HTR-8/SVneo (cell line): ENCODE measurements at regions not wholly inside any gene's neighbourhood (a gene's known extent, or its start where the extent isn't known, plus 50 kb on each side); places are given as distances from the start of the nearest gene placed in this dataset.
A peak's percentile ranks its signal among the peaks of the same experiment; 100 is the strongest.
"Not testable (repeated sequence)": the region's sequence is repeated elsewhere in the genome, so short reads cannot be mapped to it uniquely, and the experiment has no call there.

Source experiments
- DNase-seq: peaks from one replicate; pipeline ENCODE4 v3.0.0; 2011; ENCODE audit warnings: low spot score, mixed read lengths; ENCODE audit not compliant: insufficient read length
- FAIRE-seq: peaks from 2 replicates; lab custom pipeline; 2011; peaks lifted over from hg19 to GRCh38; lab: Jason Lieb, UNC

DNA sequence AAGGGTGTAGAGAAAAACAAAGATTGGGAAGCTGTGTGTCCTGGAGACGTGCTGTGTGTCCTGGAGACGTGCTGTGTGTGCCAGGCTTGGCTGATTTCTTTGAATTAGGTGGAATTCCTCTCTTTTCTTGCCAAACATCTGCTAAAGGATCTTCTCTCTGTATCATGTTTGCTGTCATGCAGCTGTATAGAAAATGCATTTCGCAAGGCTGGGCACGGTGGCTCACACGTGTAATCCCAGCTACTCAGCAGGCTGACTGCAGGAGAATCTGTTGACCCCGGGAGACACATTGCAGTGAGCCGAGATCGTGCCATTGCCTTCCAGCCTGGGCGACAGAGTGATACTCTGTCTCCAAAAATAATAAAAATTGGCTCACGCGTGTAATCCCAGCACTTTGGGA is 187.0 kb downstream of the CRLF2 start:
- DNase-seq, result no peak
- no peak for FAIRE-seq

DNA sequence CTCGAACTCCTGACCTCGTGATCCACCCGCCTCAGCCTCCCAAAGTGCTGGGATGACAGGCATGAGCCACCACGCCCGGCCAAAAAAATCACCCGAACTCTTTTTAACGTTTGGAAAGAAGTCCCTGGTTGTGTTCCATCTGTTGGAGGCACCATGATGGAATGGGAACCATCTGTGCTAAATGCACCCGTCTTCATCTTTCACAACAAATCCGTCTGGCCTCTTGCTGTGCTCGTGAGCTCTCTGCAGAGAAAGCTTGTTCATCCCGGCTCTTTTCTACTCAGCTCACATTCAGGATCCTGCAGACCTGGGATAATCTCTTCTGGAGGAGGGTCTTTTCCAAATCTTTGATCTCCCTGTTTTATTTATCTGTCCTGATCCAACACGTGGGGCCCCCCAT is 188.8 kb downstream of the CRLF2 start:
- FAIRE-seq (no peak), DNase-seq (no peak)

DNA sequence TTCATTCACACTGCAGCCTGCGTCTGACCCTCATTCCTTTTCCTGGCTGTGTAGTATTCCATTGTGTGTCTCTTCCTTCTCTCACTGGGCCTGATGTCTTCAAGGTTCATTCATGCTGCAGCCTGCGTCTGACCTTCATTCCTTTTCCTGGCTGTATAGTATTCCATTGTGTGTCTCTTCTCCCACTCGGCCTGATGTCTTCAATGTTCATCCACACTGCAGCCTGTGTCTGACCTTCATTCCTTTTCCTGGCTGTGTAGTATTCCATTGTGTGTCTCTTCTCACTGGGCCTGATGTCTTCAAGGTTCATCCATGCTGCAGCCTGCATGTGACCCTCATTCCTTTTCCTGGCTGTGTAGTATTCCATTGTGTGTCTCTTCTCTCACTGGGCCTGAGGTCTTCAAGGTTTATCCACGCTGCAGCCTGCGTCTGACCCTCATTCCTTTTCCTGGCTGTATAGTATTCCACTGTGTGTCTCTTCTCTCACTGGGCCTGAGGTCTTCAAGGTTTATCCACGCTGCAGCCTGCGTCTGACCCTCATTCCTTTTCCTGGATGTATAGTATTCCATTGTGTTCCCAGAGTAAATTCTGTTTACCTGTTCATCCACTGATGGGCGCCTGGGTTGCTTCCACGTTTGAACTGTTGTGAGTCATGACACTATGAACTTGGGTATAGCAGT is 191.0 kb downstream of the CRLF2 start:
- FAIRE-seq, result peak; percentile 28
- DNase-seq, result not testable (repeated sequence)

DNA sequence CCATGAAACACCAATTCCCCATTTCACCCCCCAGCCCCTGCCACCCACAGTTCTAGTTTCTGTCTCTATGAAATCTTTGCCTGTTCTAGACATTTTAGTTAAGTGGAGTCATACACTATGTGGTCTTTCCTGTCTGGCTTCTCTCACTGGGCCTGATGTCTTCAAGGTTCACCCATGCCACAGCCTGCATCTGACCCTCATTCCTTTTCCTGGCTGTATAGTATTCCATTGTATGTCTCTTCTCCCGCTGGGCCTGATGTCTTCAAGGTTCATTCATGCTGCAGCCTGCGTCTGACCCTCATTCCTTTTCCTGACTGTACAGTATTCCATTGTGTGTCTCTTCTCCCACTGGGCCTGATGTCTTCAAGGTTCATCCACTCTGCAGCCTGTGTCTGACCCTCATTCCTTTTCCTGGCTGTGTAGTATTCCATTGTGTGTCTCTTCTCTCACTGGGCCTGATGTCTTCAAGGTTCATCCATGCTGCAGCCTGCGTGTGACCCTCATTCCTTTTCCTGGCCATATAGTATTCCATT is 191.7 kb downstream of the CRLF2 start:
- FAIRE-seq (no peak), DNase-seq (no peak)

DNA sequence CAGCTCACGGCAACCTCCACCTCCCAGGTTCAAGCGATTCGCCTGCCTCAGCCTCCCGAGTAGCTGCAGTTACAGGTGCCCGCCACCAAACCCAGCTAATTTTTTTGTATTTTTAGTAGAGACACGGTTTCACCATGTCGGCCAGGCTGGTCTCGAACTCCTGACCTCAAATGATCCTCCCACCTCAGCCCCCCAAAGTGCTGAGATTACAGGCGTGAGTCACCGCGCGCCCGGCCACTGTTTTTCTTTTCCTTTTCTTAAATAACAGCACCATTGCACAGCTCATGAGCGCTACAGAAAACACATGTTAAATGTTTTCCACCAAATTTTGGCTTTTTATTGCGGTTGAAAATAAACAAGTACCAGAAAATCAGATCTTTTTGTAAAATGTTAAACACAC is 195.5 kb downstream of the CRLF2 start:
- not testable (repeated sequence) for FAIRE-seq, DNase-seq

DNA sequence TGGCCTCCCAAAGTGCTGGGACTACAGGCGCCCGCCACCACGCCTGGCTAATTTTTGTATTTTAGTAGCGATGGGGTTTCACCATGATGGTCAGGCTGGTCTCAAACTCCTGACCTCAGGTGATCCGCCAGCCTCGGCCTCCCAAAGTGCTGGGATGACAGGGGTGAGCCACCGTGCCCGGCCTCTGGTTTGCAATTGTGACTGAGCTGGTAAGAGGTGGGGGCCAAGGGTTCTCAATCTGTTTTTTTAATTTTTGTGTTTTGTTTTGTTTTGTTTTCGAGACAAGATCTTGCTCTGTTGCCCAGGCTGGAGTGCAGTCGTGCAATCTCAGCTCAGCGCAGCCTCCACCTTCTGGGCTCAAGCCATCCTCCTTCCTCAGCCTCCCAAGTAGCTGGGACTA is 196.2 kb downstream of the CRLF2 start:
- FAIRE-seq, DNase-seq: not testable (repeated sequence)

DNA sequence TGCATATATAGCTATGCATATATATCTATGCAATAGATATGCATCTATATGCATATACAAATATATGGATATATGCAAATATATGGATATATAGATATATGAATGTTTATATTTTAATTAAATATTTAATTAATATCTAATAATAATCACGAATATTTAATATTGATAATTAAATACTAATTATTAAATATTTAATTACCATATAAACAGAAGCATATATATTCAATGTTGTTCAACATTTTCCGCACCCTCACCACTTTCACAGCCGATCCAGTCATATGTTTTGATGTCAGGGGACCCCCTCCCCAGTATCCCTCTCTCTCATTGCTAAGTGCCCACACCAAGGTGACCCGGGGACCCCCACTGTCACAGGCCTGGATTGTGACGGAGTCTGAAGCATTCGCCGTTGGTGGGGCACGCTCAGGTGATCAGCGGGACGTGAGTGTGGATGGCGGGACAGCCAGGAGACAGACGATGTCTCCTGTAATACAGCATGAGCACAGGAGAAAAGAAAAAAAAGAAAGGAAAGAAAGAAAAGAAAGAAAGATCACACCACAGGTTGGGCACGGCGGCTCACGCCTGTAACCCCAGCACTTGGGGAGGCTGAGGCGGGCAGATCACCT is 199.7 kb downstream of the CRLF2 start:
- no peak for FAIRE-seq
- DNase-seq, result no peak

DNA sequence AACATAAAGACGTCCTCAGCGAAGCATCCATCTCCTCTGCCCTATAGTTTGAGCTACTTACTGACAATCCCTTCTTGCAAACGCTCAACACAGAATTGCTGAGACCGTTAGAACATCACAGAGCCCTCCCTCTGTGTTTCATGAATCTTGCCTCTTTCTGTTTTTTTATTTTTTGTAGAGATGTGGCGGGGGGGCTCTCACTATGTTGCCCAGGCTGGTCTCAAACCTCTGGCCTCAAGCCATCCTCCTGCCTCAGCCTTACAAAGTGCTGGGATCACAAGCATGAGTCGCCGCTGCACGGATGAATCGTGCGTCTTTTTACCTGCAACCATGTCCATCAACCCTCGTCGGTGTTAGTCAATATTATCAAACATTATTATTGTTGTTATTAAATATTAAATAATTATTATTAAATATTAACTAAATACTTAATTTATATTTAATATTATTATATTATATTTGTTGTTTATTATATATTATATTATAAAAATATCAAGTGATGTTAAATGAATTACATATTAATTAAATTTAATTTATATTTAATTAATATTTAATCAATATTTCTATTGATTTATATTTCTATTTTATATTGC is 200.7 kb downstream of the CRLF2 start:
- no peak for DNase-seq

DNA sequence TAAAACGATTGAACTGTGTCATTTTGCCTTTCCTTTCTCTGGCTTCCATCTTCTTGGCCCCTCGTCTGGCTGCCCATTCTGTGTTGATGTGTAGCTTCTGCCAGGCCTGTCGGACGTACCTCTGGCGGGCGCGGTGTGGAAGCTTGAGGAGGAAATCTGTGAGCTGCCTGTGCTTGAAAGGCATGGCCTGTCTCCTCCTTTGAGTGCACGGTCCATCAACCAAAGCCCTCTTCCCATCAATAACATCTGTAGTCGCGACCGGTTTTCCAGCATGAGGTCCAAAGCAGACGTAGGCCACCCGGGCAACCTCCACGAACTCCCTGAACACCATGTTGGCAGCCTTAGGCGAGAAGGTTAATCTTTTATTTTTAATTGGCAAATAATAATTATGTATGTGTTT is 202.7 kb downstream of the CRLF2 start:
- DNase-seq (no peak), FAIRE-seq (no peak)

More for the DNA sequence above, 200.7 kb downstream of the CRLF2 start:
- no peak for FAIRE-seq

DNA sequence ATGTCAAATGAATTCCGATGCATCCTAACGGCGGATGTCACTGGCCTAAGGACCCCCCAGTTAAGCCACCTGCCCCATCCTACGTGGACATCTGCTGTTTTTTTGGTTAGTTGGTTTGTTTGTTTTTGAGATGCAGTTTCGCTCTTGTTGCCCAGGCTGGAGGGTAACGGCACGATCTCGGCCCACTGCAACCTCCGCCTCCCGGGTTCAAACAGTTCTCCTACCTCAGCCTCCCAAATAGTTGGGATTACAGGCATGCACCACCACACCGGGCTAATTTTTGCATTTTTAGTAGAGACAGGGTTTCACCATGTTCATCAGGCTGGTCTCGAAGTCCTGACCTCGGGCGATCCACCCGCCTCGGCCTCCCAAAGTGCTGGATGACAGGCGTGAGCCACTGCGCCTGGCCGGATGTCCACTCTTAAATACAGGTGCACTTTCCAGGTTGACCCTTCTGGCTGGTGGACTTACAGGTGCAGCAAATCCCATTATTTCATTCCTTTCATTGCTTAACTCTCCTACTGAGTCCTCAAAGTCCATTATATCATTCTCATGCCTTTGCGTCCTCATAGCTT is 206.2 kb downstream of the CRLF2 start:
- DNase-seq, result no peak
- FAIRE-seq, result no peak

DNA sequence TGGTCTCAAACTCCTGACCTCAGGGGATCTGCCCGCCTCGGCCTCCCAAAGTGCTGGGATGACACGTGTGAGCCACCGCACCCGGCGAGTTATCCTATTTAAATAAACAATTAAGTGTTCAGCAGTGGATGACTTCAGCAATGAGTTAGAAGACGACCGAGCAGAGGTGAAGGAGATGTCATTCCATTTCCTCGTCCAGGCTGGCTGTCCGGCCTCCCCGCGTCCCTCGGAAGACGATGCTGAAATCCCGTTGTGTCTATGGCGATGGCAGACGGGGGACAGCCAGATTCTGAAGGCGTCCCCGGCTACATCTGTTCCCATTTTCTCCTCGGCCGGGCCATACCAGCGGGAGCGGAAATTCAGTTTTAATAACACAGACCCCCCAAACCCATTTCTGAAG is 209.8 kb downstream of the CRLF2 start:
- no peak for FAIRE-seq
- DNase-seq, result no peak

DNA sequence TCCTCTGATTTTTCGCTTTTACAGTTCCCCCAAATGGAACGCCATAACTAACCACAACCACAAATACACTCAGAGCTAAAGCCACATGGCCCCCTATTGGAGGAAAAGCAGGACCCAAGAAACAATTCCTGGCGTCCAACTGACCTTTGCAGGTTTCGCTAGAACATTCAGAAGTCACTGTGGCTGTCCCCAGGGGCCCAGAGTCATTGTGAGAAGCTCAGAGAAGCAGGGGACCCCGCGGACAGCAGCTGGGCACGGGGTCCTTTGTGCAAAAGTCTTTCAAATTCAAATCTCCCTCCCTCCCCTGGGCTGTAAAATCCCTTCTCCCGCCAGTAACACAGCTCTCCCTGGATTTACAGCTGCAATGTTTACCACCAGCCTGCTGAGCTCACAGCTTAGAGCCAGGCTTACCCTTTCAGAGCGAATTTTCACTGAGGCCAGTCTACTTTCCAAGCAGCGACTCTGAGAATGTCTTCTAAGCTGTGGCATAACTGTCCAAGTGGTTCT is 214.8 kb downstream of the CRLF2 start:
- DNase-seq (no peak), FAIRE-seq (no peak)

DNA sequence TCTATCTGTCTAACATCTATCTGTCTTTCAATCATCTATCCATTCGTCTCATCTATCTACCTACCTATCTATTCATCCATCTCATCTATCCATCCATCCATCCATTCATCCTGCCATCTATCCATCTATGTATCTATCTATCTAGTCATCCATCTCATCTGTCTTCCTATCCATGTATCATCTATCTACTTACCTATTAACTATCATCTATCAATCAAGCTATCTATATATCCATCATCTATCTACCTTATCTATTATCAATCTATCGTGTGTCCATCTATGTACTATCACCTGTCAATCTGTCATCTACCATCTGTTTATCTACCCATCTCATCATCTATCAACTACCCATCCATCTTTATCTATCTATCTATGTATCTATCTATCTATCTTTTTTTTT is 217.7 kb downstream of the CRLF2 start:
- DNase-seq (no peak), FAIRE-seq (no peak)

DNA sequence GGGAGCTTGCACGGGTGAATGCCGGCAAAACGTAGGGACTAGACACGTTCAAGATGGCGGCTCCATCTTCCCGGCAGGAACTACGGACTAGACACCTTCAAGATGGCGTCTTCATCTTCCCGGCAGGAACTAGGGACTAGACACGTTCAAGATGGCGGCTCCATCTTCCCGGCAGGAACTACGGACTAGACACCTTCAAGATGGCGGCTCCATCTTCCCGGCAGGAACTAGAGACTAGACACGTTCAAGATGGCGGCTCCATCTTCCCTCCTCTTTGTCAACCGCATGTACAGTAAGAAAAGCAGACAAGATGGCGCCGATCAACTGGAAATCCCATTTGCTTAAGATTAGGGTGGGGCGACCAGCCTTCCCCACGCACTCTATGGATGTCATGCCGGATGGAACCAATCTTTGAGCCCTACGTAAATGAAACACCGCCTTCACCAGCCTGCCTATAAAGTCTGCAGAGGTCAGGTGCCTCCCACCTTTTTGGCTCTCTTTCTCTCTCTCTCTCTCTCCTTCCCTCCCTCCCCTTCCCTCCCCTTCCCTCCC is 222.4 kb downstream of the CRLF2 start:
- DNase-seq (peak; percentile 31), FAIRE-seq (peak; percentile 86)

DNA sequence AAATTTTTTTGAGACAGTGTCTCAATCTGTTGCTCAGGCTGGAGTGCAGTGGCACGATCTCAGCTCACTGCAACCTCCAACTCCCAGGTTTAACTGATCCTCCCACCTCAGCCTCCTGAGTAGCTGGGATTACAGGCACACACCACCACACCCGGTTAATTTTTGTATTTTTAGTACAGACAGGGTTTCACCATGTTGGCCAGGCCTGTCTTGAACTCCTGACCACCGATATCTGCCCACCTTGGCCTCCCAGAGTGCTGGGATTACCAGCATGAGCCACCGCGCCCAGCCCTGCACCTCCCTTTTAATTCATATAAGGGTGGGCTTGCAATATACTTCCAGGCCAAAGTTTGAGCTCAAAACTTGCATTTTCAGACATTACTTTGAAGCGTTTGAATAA is 223.9 kb downstream of the CRLF2 start:
- not testable (repeated sequence) for FAIRE-seq, DNase-seq

DNA sequence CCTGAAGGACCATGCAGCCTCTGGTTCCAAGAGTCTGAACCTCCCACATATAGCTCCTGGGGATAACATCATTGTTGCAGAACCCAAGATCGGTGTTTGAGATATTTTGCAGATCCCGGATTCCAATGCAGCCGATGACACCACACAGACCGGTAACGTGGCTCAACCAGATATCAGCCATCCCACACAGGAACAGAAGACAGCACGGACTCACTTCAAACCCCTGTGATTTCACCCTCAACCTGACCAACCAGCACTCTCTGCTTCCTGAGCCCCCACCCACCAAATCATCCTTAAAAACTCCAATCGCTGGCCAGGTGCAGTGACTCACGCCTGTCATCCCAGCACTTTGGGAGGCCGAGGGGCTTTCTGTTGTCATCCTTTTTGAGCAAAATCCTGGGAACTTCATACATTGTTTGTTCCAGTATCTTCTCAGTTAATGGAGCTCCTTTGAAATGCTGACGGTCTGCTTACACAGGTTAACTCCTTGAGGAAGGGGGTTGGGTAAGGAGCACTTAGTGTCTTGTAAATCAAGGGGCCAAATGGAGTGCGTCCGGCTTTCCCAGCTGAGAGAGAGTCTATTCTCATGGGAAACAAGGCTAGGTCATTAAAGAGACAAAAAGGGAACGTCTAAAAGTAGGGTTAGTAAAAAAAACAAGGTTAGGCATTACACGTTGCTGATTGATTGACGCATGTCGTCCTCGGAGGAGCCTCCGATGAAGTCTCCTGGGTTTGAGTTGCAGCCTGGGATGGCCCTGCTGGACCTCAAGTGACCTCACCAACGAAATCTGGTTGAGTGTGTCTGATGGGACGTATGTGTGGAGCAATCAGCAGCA is 230.4 kb downstream of the CRLF2 start:
- FAIRE-seq (no peak), DNase-seq (no peak)

DNA sequence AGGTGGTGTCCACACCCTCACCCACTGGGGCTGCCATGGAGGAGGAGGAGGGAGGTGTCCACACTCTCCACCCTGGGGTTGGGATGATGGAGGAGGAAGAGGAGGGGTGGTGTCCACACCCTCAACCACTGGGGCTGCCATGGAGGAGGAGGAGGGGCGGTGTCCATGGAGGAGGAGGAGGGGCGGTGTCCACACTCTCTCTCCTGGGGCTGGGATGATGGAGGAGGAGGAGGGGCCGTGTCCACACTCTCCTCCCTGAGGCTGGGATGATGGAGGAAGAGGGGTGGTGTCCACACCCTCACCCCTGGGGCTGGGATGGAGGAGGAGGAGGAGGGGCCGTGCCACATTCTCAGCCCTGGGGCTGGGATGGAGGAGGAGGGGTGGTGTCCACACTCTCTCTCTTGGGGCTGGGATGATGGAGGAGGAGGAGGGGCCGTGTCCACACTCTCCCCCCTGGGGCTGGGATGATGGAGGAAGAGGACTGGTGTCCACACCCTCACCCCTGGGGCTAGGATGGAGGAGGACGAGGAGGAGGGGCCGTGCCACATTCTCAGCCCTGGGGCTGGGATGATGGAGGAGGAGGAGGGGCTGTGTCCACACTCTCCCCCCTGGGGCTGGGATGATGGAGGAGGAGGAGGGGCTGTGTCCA is 231.7 kb downstream of the CRLF2 start:
- FAIRE-seq (no peak), DNase-seq (no peak)

DNA sequence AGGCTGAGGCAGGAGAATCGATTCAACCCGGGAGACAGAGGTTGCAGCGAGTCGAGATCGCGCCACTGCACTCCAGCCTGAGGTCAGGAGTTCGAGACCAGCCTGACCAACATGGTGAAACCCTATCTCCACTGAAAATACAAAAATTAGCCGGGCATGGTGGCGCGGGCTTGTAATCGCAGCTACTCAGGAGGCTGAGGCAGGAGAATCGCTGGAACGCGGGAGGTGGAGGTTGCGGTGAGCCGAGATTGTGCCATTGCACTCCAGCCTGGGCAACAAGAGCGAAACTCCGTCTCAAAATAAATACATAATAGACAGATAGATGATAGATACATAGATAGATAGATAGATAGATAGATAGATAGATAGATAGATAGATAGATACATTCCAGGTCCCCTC is 233.3 kb downstream of the CRLF2 start:
- FAIRE-seq, result not testable (repeated sequence)

DNA sequence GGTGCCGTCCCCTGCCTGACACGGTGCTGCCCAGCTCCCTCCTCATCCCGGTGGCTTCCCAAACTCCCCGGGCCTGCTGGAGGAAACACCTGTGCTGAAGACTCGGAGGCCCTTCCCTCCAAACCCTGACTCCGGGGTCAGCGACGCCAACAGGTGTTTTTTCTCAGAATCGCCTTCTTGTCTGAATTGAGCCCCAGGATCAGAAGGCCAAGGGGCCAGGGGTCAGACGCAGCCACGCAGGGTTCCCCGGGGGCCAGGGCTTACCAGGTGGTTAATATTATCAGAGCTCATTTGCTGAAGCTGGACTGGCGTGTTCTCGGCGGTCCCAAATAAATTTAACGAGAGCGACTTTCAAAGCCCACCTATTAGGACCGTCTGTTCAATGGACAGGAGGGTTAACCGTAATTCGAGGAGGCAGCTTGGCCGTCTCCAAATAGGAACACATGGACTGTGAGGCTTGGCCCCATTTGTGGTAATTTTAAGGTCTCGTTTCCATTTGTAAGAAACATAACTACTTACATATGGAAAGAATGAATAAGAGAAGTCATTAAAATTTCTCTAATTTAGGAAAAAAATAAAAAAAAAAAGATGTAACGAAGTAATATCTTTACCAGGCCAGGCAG is 239.3 kb downstream of the CRLF2 start:
- FAIRE-seq (no peak), DNase-seq (no peak)

More for the DNA sequence above, 233.3 kb downstream of the CRLF2 start:
- DNase-seq, result not testable (repeated sequence)
